IPS-NIHi11 (cell line): ENCODE measurements at regions not wholly inside any gene's neighbourhood (a gene's known extent, or its start where the extent isn't known, plus 50 kb on each side); places are given as distances from the start of the nearest gene placed in this dataset.

ENCODE experiments used
- DNase-seq: peaks from one replicate; pipeline ENCODE4 v3.0.0; 2012; ENCODE audit warnings: mixed read lengths, low spot score

GRCh38 chr2:10985260-10985659 is 73.5 kb downstream of the KCNF1 start:
- DNase-seq, result peak; percentile 63

GRCh38 chr2:10985901-10986535 is 74.3 kb downstream of the KCNF1 start:
- no peak for DNase-seq

- DNase-seq, result no peak
These were observed 75.7 kb downstream of the KCNF1 start for GRCh38 chr2:10987439-10987838.

GRCh38 chr2:10987861-10988260 is 76.1 kb downstream of the KCNF1 start:
- no peak for DNase-seq

GRCh38 chr2:10989151-10989550 is 77.4 kb downstream of the KCNF1 start:
- DNase-seq, result no peak

- no peak for DNase-seq
These were observed 78.0 kb downstream of the KCNF1 start for GRCh38 chr2:10989782-10990181.

GRCh38 chr2:10990561-10991111 is 78.9 kb downstream of the KCNF1 start:
- no peak for DNase-seq

- DNase-seq, result no peak
These were observed 80.5 kb downstream of the KCNF1 start for GRCh38 chr2:10992023-10992791.

- peak; percentile 44 for DNase-seq
These were observed 81.3 kb downstream of the KCNF1 start for GRCh38 chr2:10993001-10993481.

GRCh38 chr2:10995366-10995970 is 83.7 kb downstream of the KCNF1 start:
- DNase-seq, result no peak

GRCh38 chr2:11004199-11004598 is 92.5 kb downstream of the KCNF1 start:
- no peak for DNase-seq

GRCh38 chr2:11005032-11005431 is 93.3 kb downstream of the KCNF1 start:
- no peak for DNase-seq

GRCh38 chr2:11006191-11006590 is 94.5 kb downstream of the KCNF1 start:
- no peak for DNase-seq

GRCh38 chr2:11007331-11008264 is 95.9 kb downstream of the KCNF1 start:
- DNase-seq, result no peak

GRCh38 chr2:11008773-11009172 is 97.0 kb downstream of the KCNF1 start:
- DNase-seq, result no peak

GRCh38 chr2:11009176-11009575 is 97.4 kb downstream of the KCNF1 start:
- no peak for DNase-seq

- DNase-seq, result no peak
These were observed 98.2 kb downstream of the KCNF1 start for GRCh38 chr2:11009891-11010290.

GRCh38 chr2:11011359-11011758 is 99.6 kb downstream of the KCNF1 start:
- no peak for DNase-seq

GRCh38 chr2:11012131-11012693 is 100.5 kb downstream of the KCNF1 start:
- no peak for DNase-seq

GRCh38 chr2:11013196-11013595 is 101.5 kb downstream of the KCNF1 start:
- no peak for DNase-seq

- no peak for DNase-seq
These were observed 102.3 kb downstream of the KCNF1 start for GRCh38 chr2:11014026-11014425.
